ENCODE measurements at regions not wholly inside any gene's neighbourhood (a gene's known extent, or its start where the extent isn't known, plus 50 kb on each side); places are given as distances from the start of the nearest gene placed in this dataset.
A peak's percentile ranks its signal among the peaks of the same experiment; 100 is the strongest.
"Not testable (repeated sequence)": the region's sequence is repeated elsewhere in the genome, so short reads cannot be mapped to it uniquely, and the experiment has no call there.

DNA sequence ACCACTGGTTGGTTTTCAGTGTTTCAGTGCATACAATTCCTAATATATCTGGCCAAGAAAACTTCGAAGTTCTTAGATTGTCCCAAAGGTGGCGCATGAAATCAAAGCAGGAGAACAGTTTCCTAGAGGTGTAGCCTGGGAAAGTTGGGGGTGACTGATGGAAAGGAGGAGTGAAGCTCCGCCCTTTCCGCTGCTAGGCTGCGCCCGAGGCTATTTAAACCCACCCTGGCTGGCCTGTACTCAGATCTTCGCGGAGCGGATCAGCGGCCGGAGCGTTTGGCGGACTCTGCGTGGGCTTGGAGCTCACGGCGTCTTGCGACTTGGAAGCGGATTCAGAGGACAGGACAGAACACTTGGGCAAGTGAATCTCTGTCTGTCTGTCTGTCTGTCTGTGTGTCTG is 328.7 kb downstream of the CWH43 start:
- not testable (repeated sequence) for H3K27ac ChIP-seq
- TF ChIP-seq, protein P1, sequence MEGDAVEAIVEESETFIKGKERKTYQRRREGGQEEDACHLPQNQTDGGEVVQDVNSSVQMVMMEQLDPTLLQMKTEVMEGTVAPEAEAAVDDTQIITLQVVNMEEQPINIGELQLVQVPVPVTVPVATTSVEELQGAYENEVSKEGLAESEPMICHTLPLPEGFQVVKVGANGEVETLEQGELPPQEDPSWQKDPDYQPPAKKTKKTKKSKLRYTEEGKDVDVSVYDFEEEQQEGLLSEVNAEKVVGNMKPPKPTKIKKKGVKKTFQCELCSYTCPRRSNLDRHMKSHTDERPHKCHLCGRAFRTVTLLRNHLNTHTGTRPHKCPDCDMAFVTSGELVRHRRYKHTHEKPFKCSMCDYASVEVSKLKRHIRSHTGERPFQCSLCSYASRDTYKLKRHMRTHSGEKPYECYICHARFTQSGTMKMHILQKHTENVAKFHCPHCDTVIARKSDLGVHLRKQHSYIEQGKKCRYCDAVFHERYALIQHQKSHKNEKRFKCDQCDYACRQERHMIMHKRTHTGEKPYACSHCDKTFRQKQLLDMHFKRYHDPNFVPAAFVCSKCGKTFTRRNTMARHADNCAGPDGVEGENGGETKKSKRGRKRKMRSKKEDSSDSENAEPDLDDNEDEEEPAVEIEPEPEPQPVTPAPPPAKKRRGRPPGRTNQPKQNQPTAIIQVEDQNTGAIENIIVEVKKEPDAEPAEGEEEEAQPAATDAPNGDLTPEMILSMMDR (conservative IDR thresholded peaks at IDR 0.05) = peak; percentile 20

GRCh38 chr4:49320725-49321410 is 334.8 kb downstream of the CWH43 start:
- H3K27ac ChIP-seq = not testable (repeated sequence)

- not testable (repeated sequence) for H3K27ac ChIP-seq
Measured at GRCh38 chr4:49321511-49322300, 335.6 kb downstream of the CWH43 start.

- not testable (repeated sequence) for H3K27ac ChIP-seq
Measured at GRCh38 chr4:49322610-49323572, 336.8 kb downstream of the CWH43 start.

- not testable (repeated sequence) for H3K27ac ChIP-seq
Measured at GRCh38 chr4:49323573-49323940, 337.5 kb downstream of the CWH43 start.
